Brain microvascular endothelial cell (primary cell): ENCODE measurements at regions not wholly inside any gene's neighbourhood (a gene's known extent, or its start where the extent isn't known, plus 50 kb on each side); places are given as distances from the start of the nearest gene placed in this dataset.

Source experiments
- DNase-seq: peaks from one replicate; pipeline ENCODE4 v3.0.0-alpha.2; 2020
- H3K27ac ChIP-seq: fragments of 250-450 bp; sonication (Bioruptor Pico); 2 replicates; pipeline ENCODE4 v1.5.1; 2020; ENCODE audit warnings: mild to moderate bottlenecking, moderate library complexity
- H3K27me3 ChIP-seq: fragments of 250-450 bp; sonication (Bioruptor Pico); replicated peaks from 2 replicates; pipeline ENCODE4 v1.5.1; 2020; ENCODE audit warnings: mild to moderate bottlenecking
- H3K36me3 ChIP-seq: fragments of 250-450 bp; sonication (Bioruptor Pico); replicated peaks from 2 replicates; pipeline ENCODE4 v1.5.1; 2020; ENCODE audit warnings: mild to moderate bottlenecking
- H3K4me3 ChIP-seq: 2 replicates; pipeline ENCODE4 v1.5.1; 2011; ENCODE audit warnings: low read depth, mild to moderate bottlenecking, control low read depth, low read length, moderate library complexity
- in situ Hi-C: cut with HindIII; loops from 2 replicates; pipeline ENCODE4 v1.10.0; 2017; ENCODE audit warnings: low sequenced_read_pairs, low pct_ligation_motif_present
- TF ChIP-seq, protein P1 (sequence below): IDR thresholded peaks from 2 replicates; pipeline ENCODE4 v1.5.1; 2011; ENCODE audit warnings: low read depth, mild to moderate bottlenecking, moderate library complexity, low read length, control low read depth, inconsistent platforms; ENCODE audit errors: missing control alignments

DNA sequence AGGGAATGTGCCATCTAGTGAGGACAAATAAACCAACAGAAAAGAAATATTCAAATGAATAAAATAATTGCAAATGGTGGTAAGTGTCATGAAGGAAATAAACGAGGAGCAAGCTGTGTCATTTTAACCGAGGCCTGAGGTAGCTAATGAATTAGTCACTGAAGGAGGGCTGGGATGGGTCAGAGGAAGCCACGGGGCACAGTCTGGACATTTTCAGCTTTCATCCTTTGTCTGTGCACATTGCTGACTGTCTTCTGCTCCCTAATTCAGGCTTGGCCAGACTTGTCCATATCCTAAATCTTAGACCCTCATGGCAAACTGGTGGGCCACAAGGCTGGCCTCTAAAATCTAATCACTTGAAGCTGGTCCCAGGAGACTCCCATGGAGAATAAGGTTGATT lies 138.4 kb downstream of the RHOU start:
- DNase-seq = no peak
- Histone ChIP-seq H3K4me3 (no peak overlapping the region), H3K27ac (no peak overlapping the region), H3K36me3 (no peaks in the 10 kb centered on the region), H3K27me3 (peaks cover 10% of the 10 kb centered on the region)
- TF ChIP-seq, protein P1, sequence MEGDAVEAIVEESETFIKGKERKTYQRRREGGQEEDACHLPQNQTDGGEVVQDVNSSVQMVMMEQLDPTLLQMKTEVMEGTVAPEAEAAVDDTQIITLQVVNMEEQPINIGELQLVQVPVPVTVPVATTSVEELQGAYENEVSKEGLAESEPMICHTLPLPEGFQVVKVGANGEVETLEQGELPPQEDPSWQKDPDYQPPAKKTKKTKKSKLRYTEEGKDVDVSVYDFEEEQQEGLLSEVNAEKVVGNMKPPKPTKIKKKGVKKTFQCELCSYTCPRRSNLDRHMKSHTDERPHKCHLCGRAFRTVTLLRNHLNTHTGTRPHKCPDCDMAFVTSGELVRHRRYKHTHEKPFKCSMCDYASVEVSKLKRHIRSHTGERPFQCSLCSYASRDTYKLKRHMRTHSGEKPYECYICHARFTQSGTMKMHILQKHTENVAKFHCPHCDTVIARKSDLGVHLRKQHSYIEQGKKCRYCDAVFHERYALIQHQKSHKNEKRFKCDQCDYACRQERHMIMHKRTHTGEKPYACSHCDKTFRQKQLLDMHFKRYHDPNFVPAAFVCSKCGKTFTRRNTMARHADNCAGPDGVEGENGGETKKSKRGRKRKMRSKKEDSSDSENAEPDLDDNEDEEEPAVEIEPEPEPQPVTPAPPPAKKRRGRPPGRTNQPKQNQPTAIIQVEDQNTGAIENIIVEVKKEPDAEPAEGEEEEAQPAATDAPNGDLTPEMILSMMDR = no peak
- in situ Hi-C loops = no loop called here

- Histone ChIP-seq H3K4me3 (no peak overlapping the region), H3K27ac (no peak overlapping the region), H3K36me3 (no peaks in the 10 kb centered on the region), H3K27me3 (peaks cover 7% of the 10 kb centered on the region)
- TF ChIP-seq, protein P1 = no peak
- in situ Hi-C loops = no loop called here
- DNase-seq = no peak
Measured at GRCh38 chr1:228875741-228876140, 140.5 kb downstream of the RHOU start.

DNA sequence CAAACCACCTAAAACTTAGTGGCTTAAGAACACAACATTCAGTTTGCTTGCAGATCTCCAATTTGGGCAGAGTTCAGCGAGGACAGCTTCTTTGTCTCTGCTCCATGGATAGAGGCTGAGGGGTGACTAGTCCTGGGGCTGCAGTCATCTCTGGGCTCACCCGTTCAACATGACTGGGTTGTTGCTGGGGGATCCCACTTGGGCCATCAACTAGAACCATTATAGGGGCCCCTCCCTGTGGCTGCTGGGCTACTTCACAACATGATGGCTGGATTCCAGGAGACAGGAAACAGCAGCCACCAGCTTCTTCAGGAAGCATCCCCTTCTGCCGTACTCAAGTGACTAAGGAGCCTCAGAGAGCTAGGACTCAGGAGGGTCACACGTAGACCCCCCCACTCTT lies 140.9 kb downstream of the RHOU start:
- TF ChIP-seq, protein P1 = no peak
- Histone ChIP-seq H3K36me3 (no peaks in the 10 kb centered on the region), H3K27ac (no peak overlapping the region), H3K4me3 (no peak overlapping the region), H3K27me3 (peaks cover 6% of the 10 kb centered on the region)
- DNase-seq = no peak
- in situ Hi-C loops = no loop called here

GRCh38 chr1:228879164-228879563 lies 143.9 kb downstream of the RHOU start:
- TF ChIP-seq, protein P1 = no peak
- in situ Hi-C loops = no loop called here
- H3K36me3 ChIP-seq = no peaks in the 10 kb centered on the region
- no peak overlapping the region for H3K4me3 ChIP-seq
- no peak overlapping the region for H3K27ac ChIP-seq
- no peak for DNase-seq
- peaks cover 2% of the 10 kb centered on the region for H3K27me3 ChIP-seq

- in situ Hi-C loops = no loop called here
- no peak overlapping the region for H3K27ac ChIP-seq
- TF ChIP-seq, protein P1 = no peak
- no peaks in the 10 kb centered on the region for H3K36me3 ChIP-seq
- peaks cover 2% of the 10 kb centered on the region for H3K27me3 ChIP-seq
- no peak for DNase-seq
- H3K4me3 ChIP-seq = no peak overlapping the region
Measured at GRCh38 chr1:228882041-228882770, 146.9 kb downstream of the RHOU start.

GRCh38 chr1:228882771-228883450 lies 147.6 kb downstream of the RHOU start:
- Histone ChIP-seq H3K27me3 (peaks cover 2% of the 10 kb centered on the region), H3K36me3 (no peaks in the 10 kb centered on the region), H3K27ac (no peak overlapping the region), H3K4me3 (no peak overlapping the region)
- TF ChIP-seq, protein P1 = no peak
- in situ Hi-C loops = no loop called here
- no peak for DNase-seq
